K562 (cell line): ENCODE measurements at regions not wholly inside any gene's neighbourhood (a gene's known extent, or its start where the extent isn't known, plus 50 kb on each side); places are given as distances from the start of the nearest gene placed in this dataset.

Source experiments
- ATAC-seq: fragments of 200-7000 bp; cut with Tn5 transposase; 3 replicates; pipeline ENCODE4 v1.9.1; 2020; ENCODE audit warnings: moderate library complexity
- BruUV-seq: library from RNA; stranded (reverse); fragments of 400-500 nt; replicated peaks from 2 replicates; lab custom pipeline; 2021; lab: Mats Ljungman, UMichigan
- CTCF ChIA-PET: fragments of 300-600 bp; formaldehyde crosslinking; extraction: SDS; loops from one replicate; lab custom pipeline; 2021; ENCODE audit warnings: low intra/inter-chr PET ratio; lab: Yijun Ruan, JAX
- POLR2A ChIA-PET: fragments of 300-600, 350-650 bp; sonication (Branson Sonifier 250); formaldehyde crosslinking; extraction: SDS; loops from one replicate; lab custom pipeline; 2021; ENCODE audit warnings: antibody characterized with exemption, inconsistent platforms; lab: Yijun Ruan, JAX
- DNase-seq, 4 experiments: peaks; one replicate each; pipeline versions ENCODE4 v3.0.0 to v3.0.0-alpha.2; 2011 to 2018; ENCODE audit warnings: low spot score in 3 of 4, mixed read lengths in 3 of 4; ENCODE audit errors: extremely low read depth in 1 of 4
- FAIRE-seq: peaks from 2 replicates; lab custom pipeline; 2011; peaks lifted over from hg19 to GRCh38; lab: Jason Lieb, UNC
- H2AFZ ChIP-seq: 2 replicates; pipeline ENCODE4 v1.6.0; 2011; ENCODE audit warnings: low read depth, low read length, control low read depth, inconsistent platforms
- H3K27ac ChIP-seq: fragments of 200-600 bp; 3 replicates; pipeline ENCODE4 v1.8.0; 2011; ENCODE audit warnings: low read depth, mild to moderate bottlenecking, control low read depth, inconsistent platforms, low read length, moderate library complexity, mixed read lengths; ENCODE audit errors: extremely low read depth
- H3K27me3 ChIP-seq, 2 experiments: fragments of 300-600 bp in 1 of 2; 2 replicates in 1 of 2; 3 replicates in 1 of 2; pipeline versions ENCODE4 v1.6.0 to v1.8.0; 2011; ENCODE audit warnings: inconsistent platforms in 2 of 2, low read length in 2 of 2, mild to moderate bottlenecking in 1 of 2, mixed read lengths in 1 of 2, moderate library complexity in 1 of 2; ENCODE audit not compliant: control insufficient read depth in 2 of 2, insufficient read depth in 2 of 2
- H3K36me3 ChIP-seq: fragments of 300-600 bp; 3 replicates; pipeline ENCODE4 v1.8.0; 2011; ENCODE audit warnings: mild to moderate bottlenecking, low read length, inconsistent platforms; ENCODE audit not compliant: control insufficient read depth, insufficient read depth
- H3K4me1 ChIP-seq, 2 experiments: fragments of 200-600 bp in 1 of 2; replicated peaks in 1 of 2; 2 replicates in 1 of 2; 3 replicates in 1 of 2; pipeline versions ENCODE4 v1.5.1 to v1.8.0; 2011; ENCODE audit warnings: inconsistent platforms in 2 of 2, low read length in 2 of 2, mild to moderate bottlenecking in 1 of 2, mixed read lengths in 1 of 2, moderate library complexity in 1 of 2; ENCODE audit not compliant: control insufficient read depth in 2 of 2, insufficient read depth in 2 of 2
- H3K4me2 ChIP-seq: 2 replicates; pipeline ENCODE4 v1.6.1; 2011; ENCODE audit warnings: low read length, control low read depth, inconsistent platforms, mixed read lengths; ENCODE audit not compliant: insufficient read depth
- H3K4me3 ChIP-seq: fragments of 200-600 bp; sonication (generic), shearing (Covaris generic); 2 replicates; pipeline ENCODE4 v1.5.1; 2016; ENCODE audit warnings: control low read depth, inconsistent platforms
- H3K79me2 ChIP-seq: fragments of 200-600 bp; 3 replicates; pipeline ENCODE4 v1.8.0; 2011; ENCODE audit warnings: low read length, inconsistent platforms; ENCODE audit not compliant: control insufficient read depth, insufficient read depth
- H3K9ac ChIP-seq, 2 experiments: 2 replicates each; pipeline versions ENCODE4 v1.6.0 to v1.6.1; 2011; ENCODE audit warnings: low read depth in 2 of 2, low read length in 2 of 2, control low read depth in 1 of 2, inconsistent platforms in 1 of 2, mild to moderate bottlenecking in 1 of 2, mixed read lengths in 1 of 2; ENCODE audit not compliant: insufficient read depth in 1 of 2
- H3K9me1 ChIP-seq: one replicate; pipeline ENCODE4 v1.6.0; 2011; ENCODE audit warnings: inconsistent platforms, mild to moderate bottlenecking, low read length, moderate library complexity; ENCODE audit not compliant: control insufficient read depth, insufficient read depth
- H3K9me3 ChIP-seq: replicated peaks from 2 replicates; pipeline ENCODE4 v1.5.1; 2011; ENCODE audit warnings: low read depth, low read length, inconsistent platforms; ENCODE audit not compliant: control insufficient read depth, insufficient read depth
- H4K20me1 ChIP-seq: replicated peaks from 2 replicates; pipeline ENCODE4 v1.6.1; 2011; ENCODE audit warnings: low read length, inconsistent platforms, mixed read lengths; ENCODE audit not compliant: control insufficient read depth, insufficient read depth
- CEBPG ChIP-seq, 3 experiments: fragments of 200-800 bp in 1 of 3; sonication (Bioruptor generic) in 1 of 3; sonication (generic) in 1 of 3; formaldehyde crosslinking in 1 of 3; IDR thresholded peaks in 2 of 3; conservative IDR thresholded peaks in 1 of 3; 2 replicates each; pipeline versions ENCODE4 v1.6.1 to v1.8.0; 2016 to 2022; ENCODE audit warnings: missing compliant biosample characterization in 2 of 3, missing genetic modification characterization in 2 of 3, mild to moderate bottlenecking in 1 of 3, missing genetic modification reagents in 1 of 3
- HEY1 ChIP-seq: fragments of 250-450 bp; sonication (Bioruptor Pico); IDR thresholded peaks from 2 replicates; pipeline ENCODE4 v1.5.0; 2020; ENCODE audit warnings: mild to moderate bottlenecking, moderate library complexity, borderline replicate concordance
- IRF2 ChIP-seq: sonication (generic); formaldehyde crosslinking; IDR thresholded peaks from 2 replicates; pipeline ENCODE4 v1.8.1; 2022; ENCODE audit warnings: mild to moderate bottlenecking, missing genetic modification reagents
- KLF10 ChIP-seq: fragments of 250-450 bp; sonication (Bioruptor Pico); IDR thresholded peaks from 2 replicates; pipeline ENCODE4 v1.6.1; 2021; ENCODE audit warnings: matching md5 sums
- KLF16 ChIP-seq: IDR thresholded peaks from 2 replicates; pipeline ENCODE4 v1.6.1; 2016; ENCODE audit warnings: antibody characterized with exemption
- POLR3G ChIP-seq: IDR thresholded peaks from 2 replicates; pipeline ENCODE4 v1.6.1; 2011; ENCODE audit not compliant: insufficient read length, insufficient replicate concordance; ENCODE audit errors: extremely low read depth
- RFX7 ChIP-seq: fragments of 250-450 bp; sonication (Bioruptor Pico); IDR thresholded peaks from 2 replicates; pipeline ENCODE4 v1.5.1; 2021; ENCODE audit warnings: mild to moderate bottlenecking
- ZNF395 ChIP-seq: fragments of 200-800 bp; sonication (Bioruptor generic); IDR thresholded peaks from 2 replicates; pipeline ENCODE4 v1.6.1; 2017; ENCODE audit warnings: missing genetic modification characterization, missing compliant biosample characterization
- WGBS: fragments of 100-300 bp; shearing (Covaris generic); methylation state at CpG from one replicate; pipeline ENCODE4 v1.1.6; 2016; ENCODE audit warnings: low coverage, mixed read lengths; ENCODE audit not compliant: insufficient coverage; ENCODE audit errors: missing lambda C conversion rate; 5-methylcytosine and 5-hydroxymethylcytosine counted together
- in situ Hi-C: fragments of 300-500 bp; cut with MboI; formaldehyde crosslinking; loops from 4 replicates; pipeline ENCODE4 v1.15.0; 2018; ENCODE audit warnings: inconsistent platforms, mixed read lengths
- intact Hi-C: fragments of 100-400 bp; cut with micrococcal nuclease; formaldehyde crosslinking; loops from 2 replicates; pipeline ENCODE4 v1.14.2; 2022

- no peaks in the 10 kb centered on the region for H4K20me1 ChIP-seq
- H3K79me2 ChIP-seq: no peaks in the 10 kb centered on the region
- H3K9me1 ChIP-seq: no peaks in the 10 kb centered on the region
- 0% methylated on average over 3 of the region's 3 CpGs for WGBS
- H3K4me2 ChIP-seq: no peak overlapping the region
- CTCF ChIA-PET: no interaction called here
- no peaks in the 10 kb centered on the region for H3K27me3 ChIP-seq
- no peak overlapping the region for H3K9ac ChIP-seq
- no TSS peak for BruUV-seq
- no peaks in the 10 kb centered on the region for H3K9me3 ChIP-seq
- no peaks in the 10 kb centered on the region for H3K4me1 ChIP-seq
- no peaks in the 10 kb centered on the region for H3K36me3 ChIP-seq
- ATAC-seq (no peak), FAIRE-seq (no peak), DNase-seq (no peak)
- POLR2A ChIA-PET: no interaction called here
- no peak overlapping the region for H3K27ac ChIP-seq
- in situ Hi-C loops: no loop called here
- no peak overlapping the region for H2AFZ ChIP-seq
- no peak for TF ChIP-seq POLR3G
- no peak for TF ChIP-seq KLF16
- TF ChIP-seq CEBPG (CRISPR knock-in tag; IDR thresholded peaks at IDR 0.05): no peak
- no peak for TF ChIP-seq CEBPG (tag; conservative IDR thresholded peaks at IDR 0.05 in 1 of 2, IDR thresholded peaks at IDR 0.05 in 1 of 2)
- TF ChIP-seq IRF2 (CRISPR knock-in tag): no peak
- no peak for TF ChIP-seq ZNF395 (CRISPR knock-in tag)
- TF ChIP-seq RFX7 (CRISPR knock-in tag): no peak
- TF ChIP-seq KLF10 (CRISPR knock-in tag): no peak
- TF ChIP-seq HEY1 (CRISPR knock-in tag): no peak
- TF ChIP-seq, all 486 proteins: peak for 0
- no peak overlapping the region for H3K4me3 ChIP-seq
- intact Hi-C loops: no loop called here
Measured at GRCh38 chrX:129019412-129019811, 503.9 kb downstream of the SMARCA1 start.
